ENCODE measurements at regions not wholly inside any gene's neighbourhood (a gene's known extent, or its start where the extent isn't known, plus 50 kb on each side); places are given as distances from the start of the nearest gene placed in this dataset.

- no peak for DNase-seq (ENCODE audit: low read depth in 1 of 2, low spot score in 1 of 2)
Observed at GRCh38 chr7:1358376-1359050, 100.8 kb downstream of the MICALL2 start.

- no peak for DNase-seq (ENCODE audit: low read depth in 1 of 2, low spot score in 1 of 2)
Observed at GRCh38 chr7:1359051-1359400, 100.2 kb downstream of the MICALL2 start.

GRCh38 chr7:1359681-1360485 is 99.4 kb downstream of the MICALL2 start:
- no peak for DNase-seq (ENCODE audit: low read depth in 1 of 2, low spot score in 1 of 2)

GRCh38 chr7:1360521-1360971 is 98.7 kb downstream of the MICALL2 start:
- no peak for DNase-seq (ENCODE audit: low read depth in 1 of 2, low spot score in 1 of 2)

- DNase-seq (ENCODE audit: low read depth in 1 of 2, low spot score in 1 of 2) = no peak
Observed at GRCh38 chr7:1361016-1361755, 98.1 kb downstream of the MICALL2 start.

- DNase-seq (ENCODE audit: low read depth in 1 of 2, low spot score in 1 of 2) = no peak
Observed at GRCh38 chr7:1361756-1362125, 97.5 kb downstream of the MICALL2 start.

GRCh38 chr7:1362301-1362700 is 97.0 kb downstream of the MICALL2 start:
- no peak for DNase-seq (ENCODE audit: low read depth in 1 of 2, low spot score in 1 of 2)

GRCh38 chr7:1364068-1364905 is 95.0 kb downstream of the MICALL2 start:
- no peak for DNase-seq (ENCODE audit: low read depth in 1 of 2, low spot score in 1 of 2)

- no peak for DNase-seq (ENCODE audit: low read depth in 1 of 2, low spot score in 1 of 2)
Observed at GRCh38 chr7:1364906-1365570, 94.2 kb downstream of the MICALL2 start.

- DNase-seq (ENCODE audit: low read depth in 1 of 2, low spot score in 1 of 2) = no peak
Observed at GRCh38 chr7:1365846-1366245, 93.4 kb downstream of the MICALL2 start.

GRCh38 chr7:1366801-1367405 is 92.4 kb downstream of the MICALL2 start:
- DNase-seq (ENCODE audit: low read depth in 1 of 2, low spot score in 1 of 2) = no peak

GRCh38 chr7:1367501-1368183 is 91.6 kb downstream of the MICALL2 start:
- no peak for DNase-seq (ENCODE audit: low read depth in 1 of 2, low spot score in 1 of 2)

- no peak for DNase-seq (ENCODE audit: low read depth in 1 of 2, low spot score in 1 of 2)
Observed at GRCh38 chr7:1368184-1368681, 91.0 kb downstream of the MICALL2 start.

GRCh38 chr7:1368682-1369571 is 90.3 kb downstream of the MICALL2 start:
- DNase-seq (ENCODE audit: low read depth in 1 of 2, low spot score in 1 of 2) = no peak

GRCh38 chr7:1369916-1370657 is 89.2 kb downstream of the MICALL2 start:
- DNase-seq (ENCODE audit: low read depth in 1 of 2, low spot score in 1 of 2) = no peak

- DNase-seq (ENCODE audit: low read depth in 1 of 2, low spot score in 1 of 2) = no peak
Observed at GRCh38 chr7:1370738-1371137, 88.5 kb downstream of the MICALL2 start.

GRCh38 chr7:1372063-1372462 is 87.2 kb downstream of the MICALL2 start:
- no peak for DNase-seq (ENCODE audit: low read depth in 1 of 2, low spot score in 1 of 2)

Data from activated CD4-positive, alpha-beta T cell treated with anti-CD3 and anti-CD28 coated beads, Interleukin-2, amount 50 U/mL, for 24 hours (primary cell).